CD14-positive monocyte (primary cell): ENCODE measurements at regions not wholly inside any gene's neighbourhood (a gene's known extent, or its start where the extent isn't known, plus 50 kb on each side); places are given as distances from the start of the nearest gene placed in this dataset.

ENCODE experiments used
- DNase-seq, 3 donors: peaks; one replicate each; pipeline ENCODE4 v3.0.0-alpha.2; 2011 to 2022
- H2AFZ ChIP-seq: 2 replicates; pipeline ENCODE4 v1.6.0; 2012; ENCODE audit warnings: mild to moderate bottlenecking, low read depth, low read length, inconsistent platforms; ENCODE audit not compliant: insufficient read depth, poor library complexity, severe bottlenecking
- H3K27ac ChIP-seq, 2 donors: 1 replicate in 1 of 2; 2 replicates in 1 of 2; pipeline ENCODE4 v1.5.1; 2012 to 2013; ENCODE audit warnings: low read length in 2 of 2, control low read depth in 1 of 2, inconsistent platforms in 1 of 2, low read depth in 1 of 2, mild to moderate bottlenecking in 1 of 2
- H3K27me3 ChIP-seq, 2 donors: one replicate each; pipeline versions ENCODE4 v1.6.0 to v1.6.1; 2011 to 2013; ENCODE audit warnings: low read length in 2 of 2; ENCODE audit not compliant: control insufficient read depth in 2 of 2, insufficient read depth in 2 of 2
- H3K36me3 ChIP-seq, 2 donors: replicated peaks in 1 of 2; 1 replicate in 1 of 2; 2 replicates in 1 of 2; pipeline versions ENCODE4 v1.5.1 to v1.6.1; 2012 to 2013; ENCODE audit warnings: low read length in 2 of 2, control low read depth in 1 of 2, inconsistent platforms in 1 of 2, mild to moderate bottlenecking in 1 of 2; ENCODE audit not compliant: insufficient read depth in 2 of 2, control insufficient read depth in 1 of 2
- H3K4me1 ChIP-seq, 2 donors: 1 replicate in 1 of 2; 2 replicates in 1 of 2; pipeline versions ENCODE4 v1.5.1 to v1.6.1; 2012 to 2013; ENCODE audit warnings: low read length in 2 of 2, control low read depth in 1 of 2, inconsistent platforms in 1 of 2, mild to moderate bottlenecking in 1 of 2, moderate library complexity in 1 of 2; ENCODE audit not compliant: insufficient read depth in 2 of 2, control insufficient read depth in 1 of 2
- H3K4me2 ChIP-seq: replicated peaks from 2 replicates; pipeline ENCODE3; 2012; ENCODE audit warnings: low read length, moderate library complexity, mild to moderate bottlenecking; ENCODE audit not compliant: poor library complexity, severe bottlenecking; ENCODE audit errors: extremely low read depth
- H3K4me3 ChIP-seq, 3 experiments: fragments of 200-600 bp in 1 of 3; sonication (generic) in 1 of 3; replicated peaks in 1 of 3; 1 replicate in 2 of 3; 2 replicates in 1 of 3; pipeline ENCODE4 v1.5.1; 2011 to 2013; ENCODE audit warnings: low read length in 3 of 3, mild to moderate bottlenecking in 3 of 3, control low read depth in 2 of 3, low read depth in 2 of 3, inconsistent platforms in 1 of 3, moderate library complexity in 1 of 3
- H3K79me2 ChIP-seq: 2 replicates; pipeline ENCODE4 v1.6.0; 2012; ENCODE audit warnings: mild to moderate bottlenecking, control low read depth, inconsistent platforms, low read length, moderate library complexity; ENCODE audit not compliant: insufficient read depth
- H3K9ac ChIP-seq: 2 replicates; pipeline ENCODE4 v1.6.0; 2017; ENCODE audit warnings: low read length, mild to moderate bottlenecking; ENCODE audit not compliant: insufficient read depth, poor library complexity, severe bottlenecking
- H3K9me3 ChIP-seq, 2 donors: replicated peaks in 1 of 2; 1 replicate in 1 of 2; 2 replicates in 1 of 2; pipeline versions ENCODE4 v1.5.1 to v1.6.1; 2012 to 2013; ENCODE audit warnings: low read length in 2 of 2, control low read depth in 1 of 2; ENCODE audit not compliant: control insufficient read depth in 1 of 2, insufficient read depth in 1 of 2
- H4K20me1 ChIP-seq: 2 replicates; pipeline ENCODE4 v1.6.0; 2012; ENCODE audit warnings: mild to moderate bottlenecking, low read length, control low read depth, moderate library complexity; ENCODE audit not compliant: insufficient read depth
- H3K27ac Mint-ChIP-seq, 7 donors: one replicate each; pipeline ENCODE4 v1.8.0; 2020; ENCODE audit warnings: mild to moderate bottlenecking in 7 of 7, mixed read lengths in 7 of 7, moderate library complexity in 6 of 7, inconsistent platforms in 2 of 7
- H3K27me3 Mint-ChIP-seq, 3 donors: one replicate each; pipeline ENCODE4 v1.8.0; 2021 to 2022; ENCODE audit warnings: low read depth in 3 of 3, mild to moderate bottlenecking in 3 of 3, mixed read lengths in 3 of 3, moderate library complexity in 3 of 3, inconsistent platforms in 1 of 3
- H3K36me3 Mint-ChIP-seq, 2 donors: one replicate each; pipeline ENCODE4 v1.8.0; 2020; ENCODE audit warnings: mixed read lengths in 2 of 2, inconsistent platforms in 1 of 2, mild to moderate bottlenecking in 1 of 2
- H3K4me1 Mint-ChIP-seq: one replicate; pipeline ENCODE4 v1.8.0; 2020; ENCODE audit warnings: mild to moderate bottlenecking, mixed read lengths
- H3K4me3 Mint-ChIP-seq, 2 donors: one replicate each; pipeline ENCODE4 v1.8.0; 2020; ENCODE audit warnings: mild to moderate bottlenecking in 2 of 2, mixed read lengths in 2 of 2, moderate library complexity in 1 of 2
- H3K9me3 Mint-ChIP-seq, 7 donors: one replicate each; pipeline ENCODE4 v1.8.0; 2020 to 2022; ENCODE audit warnings: mixed read lengths in 7 of 7, mild to moderate bottlenecking in 6 of 7, moderate library complexity in 6 of 7, inconsistent platforms in 2 of 7
- CTCF ChIP-seq: fragments of 200-600 bp; IDR thresholded peaks from one replicate; pipeline ENCODE4 v1.8.0; 2022; ENCODE audit warnings: antibody characterized with exemption, mild to moderate bottlenecking
- WGBS: methylation state at CpG from one replicate; pipeline ENCODE4 v1.1.5; 2013; ENCODE audit warnings: missing lambda C conversion rate; ENCODE audit not compliant: insufficient coverage; 5-methylcytosine and 5-hydroxymethylcytosine counted together
- intact Hi-C, 2 donors: fragments of 100-400 bp; cut with micrococcal nuclease; formaldehyde crosslinking; loops; one replicate each; pipeline versions ENCODE4 v1.15.0 to v1.15.1; 2023

- no peaks in the 10 kb centered on the region for H3K36me3 Mint-ChIP-seq
- WGBS = 20% methylated on average over 1 of the region's 5 CpGs
- H3K4me3 Mint-ChIP-seq = no peak overlapping the region
- no peak for TF ChIP-seq CTCF
- DNase-seq = peak in 1 of 3 donors; percentile 30
- intact Hi-C loops = no loop called here
- Histone ChIP-seq H3K79me2 (no peaks in the 10 kb centered on the region), H3K4me2 (no peak overlapping the region), H3K9me3 (no peaks in the 10 kb centered on the region), H3K27me3 (no peaks in the 10 kb centered on the region), H4K20me1 (no peaks in the 10 kb centered on the region), H3K4me1 (peaks cover 8 to 13% of the 10 kb centered on the region in 2 donors), H3K9ac (no peak overlapping the region), H2AFZ (no peak overlapping the region), H3K4me3 (no peak overlapping the region), H3K27ac (no peak overlapping the region), H3K36me3 (no peaks in the 10 kb centered on the region)
- no peak overlapping the region for H3K27ac Mint-ChIP-seq
- H3K4me1 Mint-ChIP-seq = peaks cover 15% of the 10 kb centered on the region
- peaks cover 0 to 3% (median 3%) of the 10 kb centered on the region in 3 donors for H3K27me3 Mint-ChIP-seq
- peaks cover 0 to 1% (median 0%) of the 10 kb centered on the region in 7 donors for H3K9me3 Mint-ChIP-seq
Measured at GRCh38 chr5:74282490-74282889, 358.0 kb downstream of the ENC1 start.

GRCh38 chr5:74281166-74281565 is 359.4 kb downstream of the ENC1 start:
- intact Hi-C loops = no loop called here
- H3K9ac ChIP-seq = no peak overlapping the region
- H3K27ac Mint-ChIP-seq = no peak overlapping the region
- H3K4me1 ChIP-seq = peaks cover 14 to 26% of the 10 kb centered on the region in 2 donors
- TF ChIP-seq CTCF = no peak
- H3K27ac ChIP-seq = no peak overlapping the region
- H3K36me3 Mint-ChIP-seq = peaks cover 0 to 5% of the 10 kb centered on the region in 2 donors
- H3K4me3 Mint-ChIP-seq = no peak overlapping the region
- H3K9me3 ChIP-seq = no peaks in the 10 kb centered on the region
- no peak overlapping the region for H3K4me3 ChIP-seq
- no peaks in the 10 kb centered on the region for H3K9me3 Mint-ChIP-seq
- peaks cover 0 to 3% (median 0%) of the 10 kb centered on the region in 3 donors for H3K27me3 Mint-ChIP-seq
- no peak overlapping the region for H2AFZ ChIP-seq
- no peaks in the 10 kb centered on the region for H3K27me3 ChIP-seq
- peak in 1 of 3 donors; percentile 23 for DNase-seq
- H4K20me1 ChIP-seq = no peaks in the 10 kb centered on the region
- H3K79me2 ChIP-seq = no peaks in the 10 kb centered on the region
- WGBS = 72% methylated on average over 3 of the region's 6 CpGs
- H3K36me3 ChIP-seq = no peaks in the 10 kb centered on the region
- no peak overlapping the region for H3K4me2 ChIP-seq
- H3K4me1 Mint-ChIP-seq = peaks cover 28% of the 10 kb centered on the region
